C4-2B (cell line): ENCODE measurements at regions not wholly inside any gene's neighbourhood (a gene's known extent, or its start where the extent isn't known, plus 50 kb on each side); places are given as distances from the start of the nearest gene placed in this dataset.

Experiments used
- H3K27ac ChIP-seq: fragments of 450-650 bp; 2 replicates; pipeline ENCODE4 v1.5.1; 2017
- CTCF ChIP-seq: fragments of 450-650 bp; conservative IDR thresholded peaks from 2 replicates; pipeline ENCODE4 v1.5.1; 2017; ENCODE audit warnings: mild to moderate bottlenecking
- ZFX ChIP-seq: fragments of 450-650 bp; IDR thresholded peaks from 2 replicates; pipeline ENCODE4 v1.6.1; 2017

- TF ChIP-seq ZFX (no peak), CTCF (no peak)
- H3K27ac ChIP-seq, result no peak overlapping the region
Observed at GRCh38 chr5:143585970-143586369, 182.5 kb upstream of the NR3C1 start.

GRCh38 chr5:143583409-143583808 lies 179.9 kb upstream of the NR3C1 start:
- TF ChIP-seq ZFX (no peak), CTCF (no peak)
- H3K27ac ChIP-seq, result no peak overlapping the region

- TF ChIP-seq ZFX (no peak), CTCF (no peak)
Observed at GRCh38 chr5:143582869-143583268, 179.4 kb upstream of the NR3C1 start.

GRCh38 chr5:143582176-143582575 lies 178.7 kb upstream of the NR3C1 start:
- no peak overlapping the region for H3K27ac ChIP-seq
- no peak for TF ChIP-seq CTCF
- no peak for TF ChIP-seq ZFX

More at GRCh38 chr5:143582869-143583268, 179.4 kb upstream of the NR3C1 start:
- no peak overlapping the region for H3K27ac ChIP-seq

- no peak overlapping the region for H3K27ac ChIP-seq
- no peak for TF ChIP-seq CTCF
- TF ChIP-seq ZFX, result no peak
Observed at GRCh38 chr5:143581649-143582048, 178.2 kb upstream of the NR3C1 start.

- TF ChIP-seq ZFX, result no peak
- no peak for TF ChIP-seq CTCF
Observed at GRCh38 chr5:143581147-143581546, 177.7 kb upstream of the NR3C1 start.

GRCh38 chr5:143576711-143577484 lies 173.4 kb upstream of the NR3C1 start:
- H3K27ac ChIP-seq, result no peak overlapping the region
- TF ChIP-seq ZFX, result no peak
- no peak for TF ChIP-seq CTCF

More at GRCh38 chr5:143581147-143581546, 177.7 kb upstream of the NR3C1 start:
- no peak overlapping the region for H3K27ac ChIP-seq
